Choroid plexus epithelial cell (primary cell): ENCODE measurements at regions not wholly inside any gene's neighbourhood (a gene's known extent, or its start where the extent isn't known, plus 50 kb on each side); places are given as distances from the start of the nearest gene placed in this dataset.

ENCODE experiments used
- DNase-seq: peaks from one replicate; pipeline ENCODE4 v3.0.0-alpha.2; 2010; ENCODE audit warnings: low read depth
- H3K4me3 ChIP-seq: 2 replicates; pipeline ENCODE4 v1.5.1; 2011; ENCODE audit warnings: low read depth, mild to moderate bottlenecking, control low read depth, low read length, moderate library complexity
- CTCF ChIP-seq: conservative IDR thresholded peaks from 2 replicates; pipeline ENCODE4 v1.5.1; 2011; ENCODE audit warnings: low read depth, mild to moderate bottlenecking, control low read depth, inconsistent platforms, low read length, moderate library complexity

- DNase-seq: peak; percentile 16
- TF ChIP-seq CTCF: no peak
- H3K4me3 ChIP-seq: no peak overlapping the region
These were observed 105.7 kb downstream of the AGTR2 start for GRCh38 chrX:116276261-116276660.

- no peak overlapping the region for H3K4me3 ChIP-seq
- TF ChIP-seq CTCF: no peak
- no peak for DNase-seq
These were observed 107.0 kb downstream of the AGTR2 start for GRCh38 chrX:116277351-116278225.

GRCh38 chrX:116278826-116279225 lies 108.3 kb downstream of the AGTR2 start:
- no peak for TF ChIP-seq CTCF
- H3K4me3 ChIP-seq: no peak overlapping the region

GRCh38 chrX:116281106-116281505 lies 110.6 kb downstream of the AGTR2 start:
- no peak for TF ChIP-seq CTCF
- no peak for DNase-seq
- no peak overlapping the region for H3K4me3 ChIP-seq

More at GRCh38 chrX:116278826-116279225, 108.3 kb downstream of the AGTR2 start:
- DNase-seq: no peak

GRCh38 chrX:116282751-116283150 lies 112.2 kb downstream of the AGTR2 start:
- H3K4me3 ChIP-seq: no peak overlapping the region
- no peak for DNase-seq
- TF ChIP-seq CTCF: no peak

- no peak for TF ChIP-seq CTCF
- no peak overlapping the region for H3K4me3 ChIP-seq
- DNase-seq: peak; percentile 12
These were observed 113.9 kb downstream of the AGTR2 start for GRCh38 chrX:116284400-116284799.

- TF ChIP-seq CTCF: no peak
These were observed 115.0 kb downstream of the AGTR2 start for GRCh38 chrX:116285501-116285900.

More at GRCh38 chrX:116285501-116285900, 115.0 kb downstream of the AGTR2 start:
- DNase-seq: peak; percentile 23
- no peak overlapping the region for H3K4me3 ChIP-seq
